PC-9 (cell line): ENCODE measurements at regions not wholly inside any gene's neighbourhood (a gene's known extent, or its start where the extent isn't known, plus 50 kb on each side); places are given as distances from the start of the nearest gene placed in this dataset.

Source experiments
- BruUV-seq: library from RNA; stranded (reverse); fragments of 400-500 nt; replicated peaks from 2 replicates; lab custom pipeline; 2021; lab: Mats Ljungman, UMichigan
- CTCF ChIA-PET: fragments of 300-600 bp; sonication (Branson Sonifier 250); formaldehyde crosslinking; loops from one replicate; lab custom pipeline; 2022; ENCODE audit warnings: antibody characterized with exemption; lab: Charles Lee
- POLR2A ChIA-PET: fragments of 300-600 bp; sonication (Branson Sonifier 250); formaldehyde crosslinking; loops from one replicate; lab custom pipeline; 2022; ENCODE audit warnings: antibody characterized with exemption; ENCODE audit not compliant: unreplicated experiment; lab: Charles Lee
- DNase-seq, 2 experiments: peaks; one replicate each; pipeline versions ENCODE4 v3.0.0 to v3.0.0-alpha.2; 2015 to 2022; ENCODE audit warnings: mixed read lengths in 1 of 2
- H2AFZ ChIP-seq: fragments of 200-600 bp; sonication (generic); 2 replicates; pipeline ENCODE4 v1.8.1; 2017; ENCODE audit warnings: antibody characterized with exemption
- H3F3A ChIP-seq: fragments of 200-600 bp; sonication (generic); 2 replicates; pipeline ENCODE4 v1.8.1; 2017; ENCODE audit warnings: antibody characterized with exemption, mild to moderate bottlenecking, low read depth; ENCODE audit not compliant: insufficient read depth
- H3K27ac ChIP-seq: fragments of 200-600 bp; sonication (generic); 2 replicates; pipeline ENCODE4 v1.6.1; 2016; ENCODE audit warnings: mixed run types
- H3K27me3 ChIP-seq: fragments of 200-600 bp; sonication (generic); 2 replicates; pipeline ENCODE4 v1.6.1; 2016; ENCODE audit warnings: low read depth, mixed run types; ENCODE audit not compliant: insufficient read depth
- H3K36me3 ChIP-seq: fragments of 200-600 bp; sonication (generic); 2 replicates; pipeline ENCODE4 v1.6.1; 2016; ENCODE audit warnings: low read depth, mixed run types
- H3K4me1 ChIP-seq: fragments of 200-600 bp; sonication (generic); replicated peaks from 2 replicates; pipeline ENCODE4 v1.6.1; 2016; ENCODE audit warnings: mixed run types; ENCODE audit not compliant: insufficient read depth
- H3K4me2 ChIP-seq: fragments of 200-600 bp; sonication (generic); 2 replicates; pipeline ENCODE4 v1.6.1; 2017; ENCODE audit warnings: mixed run types
- H3K4me3 ChIP-seq: fragments of 200-600 bp; sonication (generic); 2 replicates; pipeline ENCODE4 v1.6.1; 2016; ENCODE audit warnings: mixed run types
- H3K79me2 ChIP-seq: fragments of 200-600 bp; sonication (generic); 2 replicates; pipeline ENCODE4 v1.6.1; 2017; ENCODE audit warnings: low read depth, mixed run types
- H3K9me2 ChIP-seq: fragments of 200-600 bp; sonication (generic); 2 replicates; pipeline ENCODE4 v1.8.1; 2017; ENCODE audit warnings: mild to moderate bottlenecking; ENCODE audit not compliant: insufficient read depth
- H3K9me3 ChIP-seq: fragments of 200-600 bp; sonication (generic); 2 replicates; pipeline ENCODE4 v1.8.1; 2016; ENCODE audit warnings: low read depth; ENCODE audit not compliant: insufficient read depth
- H4K20me1 ChIP-seq: fragments of 200-600 bp; sonication (generic); 2 replicates; pipeline ENCODE4 v1.8.1; 2017; ENCODE audit not compliant: insufficient read depth
- CTCF ChIP-seq: fragments of 200-600 bp; sonication (generic); conservative IDR thresholded peaks from 2 replicates; pipeline ENCODE4 v1.6.1; 2017; ENCODE audit warnings: mixed run types, antibody characterized with exemption, mild to moderate bottlenecking, moderate library complexity
- EZH2 ChIP-seq: fragments of 200-600 bp; sonication (generic); IDR thresholded peaks from 2 replicates; pipeline ENCODE4 v1.8.0; 2017; ENCODE audit warnings: antibody characterized with exemption, low read depth
- intact Hi-C: fragments of 100-400 bp; cut with micrococcal nuclease; formaldehyde crosslinking; loops from one replicate; pipeline ENCODE4 v1.10.0; 2022; ENCODE audit not compliant: unreplicated experiment

- POLR2A ChIA-PET = no interaction called here
- no TSS peak for BruUV-seq
Measured at GRCh38 chr10:128622706-128623105, 496.5 kb upstream of the MKI67 start.

GRCh38 chr10:128623776-128624175 lies 497.6 kb upstream of the MKI67 start:
- no peak overlapping the region for H3K27ac ChIP-seq
- no peak for TF ChIP-seq CTCF
- TF ChIP-seq EZH2 = no peak
- H3K4me3 ChIP-seq = no peak overlapping the region
- no peaks in the 10 kb centered on the region for H3K9me2 ChIP-seq
- no peaks in the 10 kb centered on the region for H3K9me3 ChIP-seq
- H3K4me2 ChIP-seq = no peak overlapping the region
- H3K36me3 ChIP-seq = no peaks in the 10 kb centered on the region
- H3K79me2 ChIP-seq = no peaks in the 10 kb centered on the region
- DNase-seq = no peak
- no peaks in the 10 kb centered on the region for H4K20me1 ChIP-seq
- no TSS peak for BruUV-seq
- H3K27me3 ChIP-seq = peaks cover 34% of the 10 kb centered on the region
- ChIA-PET POLR2A (no interaction called here), CTCF (no interaction called here)
- H2AFZ ChIP-seq = no peak overlapping the region
- H3F3A ChIP-seq = no peaks in the 10 kb centered on the region
- intact Hi-C loops = no loop called here
- H3K4me1 ChIP-seq = no peaks in the 10 kb centered on the region

More at GRCh38 chr10:128622706-128623105, 496.5 kb upstream of the MKI67 start:
- Histone ChIP-seq H3K4me3 (no peak overlapping the region), H4K20me1 (no peaks in the 10 kb centered on the region), H3K9me3 (no peaks in the 10 kb centered on the region), H3K9me2 (no peaks in the 10 kb centered on the region), H3K79me2 (no peaks in the 10 kb centered on the region), H3K4me1 (no peaks in the 10 kb centered on the region), H3K36me3 (no peaks in the 10 kb centered on the region), H3K27me3 (peaks cover 34% of the 10 kb centered on the region), H2AFZ (no peak overlapping the region), H3K4me2 (no peak overlapping the region), H3F3A (no peaks in the 10 kb centered on the region), H3K27ac (no peak overlapping the region)
- DNase-seq = no peak
- CTCF ChIA-PET = no interaction called here
- TF ChIP-seq EZH2 (no peak), CTCF (no peak)
- intact Hi-C loops = no loop called here

GRCh38 chr10:128624656-128625530 lies 498.7 kb upstream of the MKI67 start:
- peaks cover 34% of the 10 kb centered on the region for H3K27me3 ChIP-seq
- no peaks in the 10 kb centered on the region for H3K9me3 ChIP-seq
- CTCF ChIA-PET = no interaction called here
- no TSS peak for BruUV-seq
- TF ChIP-seq CTCF (no peak), EZH2 (no peak)
- DNase-seq = no peak
- no peak overlapping the region for H2AFZ ChIP-seq
- POLR2A ChIA-PET = no interaction called here
- no peaks in the 10 kb centered on the region for H3K9me2 ChIP-seq
- no peaks in the 10 kb centered on the region for H3K36me3 ChIP-seq
- no peaks in the 10 kb centered on the region for H3F3A ChIP-seq
- no peak overlapping the region for H3K4me2 ChIP-seq
- no peaks in the 10 kb centered on the region for H3K79me2 ChIP-seq
- H3K27ac ChIP-seq = no peak overlapping the region
- no peak overlapping the region for H3K4me3 ChIP-seq
- no peaks in the 10 kb centered on the region for H4K20me1 ChIP-seq
- no peaks in the 10 kb centered on the region for H3K4me1 ChIP-seq
- intact Hi-C loops = no loop called here
